K562 (cell line): ENCODE measurements at regions not wholly inside any gene's neighbourhood (a gene's known extent, or its start where the extent isn't known, plus 50 kb on each side); places are given as distances from the start of the nearest gene placed in this dataset.
"Not testable (repeated sequence)": the region's sequence is repeated elsewhere in the genome, so short reads cannot be mapped to it uniquely, and the experiment has no call there.

Experiments used
- ATAC-seq: fragments of 200-7000 bp; cut with Tn5 transposase; 3 replicates; pipeline ENCODE4 v1.9.1; 2020; ENCODE audit warnings: moderate library complexity
- BruUV-seq: library from RNA; stranded (reverse); fragments of 400-500 nt; replicated peaks from 2 replicates; lab custom pipeline; 2021; lab: Mats Ljungman, UMichigan
- CTCF ChIA-PET: fragments of 300-600 bp; formaldehyde crosslinking; extraction: SDS; loops from one replicate; lab custom pipeline; 2021; ENCODE audit warnings: low intra/inter-chr PET ratio; lab: Yijun Ruan, JAX
- POLR2A ChIA-PET: fragments of 300-600, 350-650 bp; sonication (Branson Sonifier 250); formaldehyde crosslinking; extraction: SDS; loops from one replicate; lab custom pipeline; 2021; ENCODE audit warnings: antibody characterized with exemption, inconsistent platforms; lab: Yijun Ruan, JAX
- DNase-seq, 4 experiments: peaks; one replicate each; pipeline versions ENCODE4 v3.0.0 to v3.0.0-alpha.2; 2011 to 2018; ENCODE audit warnings: low spot score in 3 of 4, mixed read lengths in 3 of 4; ENCODE audit errors: extremely low read depth in 1 of 4
- FAIRE-seq: peaks from 2 replicates; lab custom pipeline; 2011; peaks lifted over from hg19 to GRCh38; lab: Jason Lieb, UNC
- H2AFZ ChIP-seq: 2 replicates; pipeline ENCODE4 v1.6.0; 2011; ENCODE audit warnings: low read depth, low read length, control low read depth, inconsistent platforms
- H3K27ac ChIP-seq: fragments of 200-600 bp; 3 replicates; pipeline ENCODE4 v1.8.0; 2011; ENCODE audit warnings: low read depth, mild to moderate bottlenecking, control low read depth, inconsistent platforms, low read length, moderate library complexity, mixed read lengths; ENCODE audit errors: extremely low read depth
- H3K27me3 ChIP-seq, 2 experiments: fragments of 300-600 bp in 1 of 2; 2 replicates in 1 of 2; 3 replicates in 1 of 2; pipeline versions ENCODE4 v1.6.0 to v1.8.0; 2011; ENCODE audit warnings: inconsistent platforms in 2 of 2, low read length in 2 of 2, mild to moderate bottlenecking in 1 of 2, mixed read lengths in 1 of 2, moderate library complexity in 1 of 2; ENCODE audit not compliant: control insufficient read depth in 2 of 2, insufficient read depth in 2 of 2
- H3K36me3 ChIP-seq: fragments of 300-600 bp; 3 replicates; pipeline ENCODE4 v1.8.0; 2011; ENCODE audit warnings: mild to moderate bottlenecking, low read length, inconsistent platforms; ENCODE audit not compliant: control insufficient read depth, insufficient read depth
- H3K4me1 ChIP-seq, 2 experiments: fragments of 200-600 bp in 1 of 2; replicated peaks in 1 of 2; 2 replicates in 1 of 2; 3 replicates in 1 of 2; pipeline versions ENCODE4 v1.5.1 to v1.8.0; 2011; ENCODE audit warnings: inconsistent platforms in 2 of 2, low read length in 2 of 2, mild to moderate bottlenecking in 1 of 2, mixed read lengths in 1 of 2, moderate library complexity in 1 of 2; ENCODE audit not compliant: control insufficient read depth in 2 of 2, insufficient read depth in 2 of 2
- H3K4me2 ChIP-seq: 2 replicates; pipeline ENCODE4 v1.6.1; 2011; ENCODE audit warnings: low read length, control low read depth, inconsistent platforms, mixed read lengths; ENCODE audit not compliant: insufficient read depth
- H3K4me3 ChIP-seq: fragments of 200-600 bp; sonication (generic), shearing (Covaris generic); 2 replicates; pipeline ENCODE4 v1.5.1; 2016; ENCODE audit warnings: control low read depth, inconsistent platforms
- H3K79me2 ChIP-seq: fragments of 200-600 bp; 3 replicates; pipeline ENCODE4 v1.8.0; 2011; ENCODE audit warnings: low read length, inconsistent platforms; ENCODE audit not compliant: control insufficient read depth, insufficient read depth
- H3K9ac ChIP-seq, 2 experiments: 2 replicates each; pipeline versions ENCODE4 v1.6.0 to v1.6.1; 2011; ENCODE audit warnings: low read depth in 2 of 2, low read length in 2 of 2, control low read depth in 1 of 2, inconsistent platforms in 1 of 2, mild to moderate bottlenecking in 1 of 2, mixed read lengths in 1 of 2; ENCODE audit not compliant: insufficient read depth in 1 of 2
- H3K9me1 ChIP-seq: one replicate; pipeline ENCODE4 v1.6.0; 2011; ENCODE audit warnings: inconsistent platforms, mild to moderate bottlenecking, low read length, moderate library complexity; ENCODE audit not compliant: control insufficient read depth, insufficient read depth
- H3K9me3 ChIP-seq: replicated peaks from 2 replicates; pipeline ENCODE4 v1.5.1; 2011; ENCODE audit warnings: low read depth, low read length, inconsistent platforms; ENCODE audit not compliant: control insufficient read depth, insufficient read depth
- H4K20me1 ChIP-seq: replicated peaks from 2 replicates; pipeline ENCODE4 v1.6.1; 2011; ENCODE audit warnings: low read length, inconsistent platforms, mixed read lengths; ENCODE audit not compliant: control insufficient read depth, insufficient read depth
- CREBBP ChIP-seq: IDR thresholded peaks from one replicate; pipeline ENCODE4 v1.6.1; 2012; ENCODE audit warnings: low read depth, mild to moderate bottlenecking, control low read depth, inconsistent platforms, low read length
- HMBOX1 ChIP-seq: sonication (generic); IDR thresholded peaks from 2 replicates; pipeline ENCODE4 v1.6.1; 2016
- WGBS: fragments of 100-300 bp; shearing (Covaris generic); methylation state at CpG from one replicate; pipeline ENCODE4 v1.1.6; 2016; ENCODE audit warnings: low coverage, mixed read lengths; ENCODE audit not compliant: insufficient coverage; ENCODE audit errors: missing lambda C conversion rate; 5-methylcytosine and 5-hydroxymethylcytosine counted together
- in situ Hi-C: fragments of 300-500 bp; cut with MboI; formaldehyde crosslinking; loops from 4 replicates; pipeline ENCODE4 v1.15.0; 2018; ENCODE audit warnings: inconsistent platforms, mixed read lengths
- intact Hi-C: fragments of 100-400 bp; cut with micrococcal nuclease; formaldehyde crosslinking; loops from 2 replicates; pipeline ENCODE4 v1.14.2; 2022

DNA sequence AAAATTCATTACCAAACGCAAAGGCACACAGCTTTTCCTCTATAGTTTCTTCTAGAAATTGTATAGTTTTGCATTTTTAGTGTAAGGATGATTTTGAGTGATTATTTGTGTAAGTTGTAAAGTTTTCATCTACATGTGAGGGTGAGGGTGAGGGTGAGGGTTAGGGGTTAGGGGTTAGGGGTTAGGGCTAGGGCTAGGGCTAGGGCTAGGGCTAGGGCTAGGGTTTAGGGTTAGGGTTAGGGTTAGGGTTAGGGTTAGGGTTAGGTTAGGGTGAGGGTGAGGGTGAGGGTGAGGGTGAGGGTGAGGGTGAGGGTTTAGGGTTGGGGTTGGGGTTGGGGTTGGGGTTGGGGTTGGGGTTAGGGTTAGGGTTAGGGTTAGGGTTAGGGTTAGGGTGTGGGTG, 167.6 kb downstream of the METRNL start:
- H3K9me1 ChIP-seq, ATAC-seq, H3K4me2 ChIP-seq, H3K4me1 ChIP-seq, H3K4me3 ChIP-seq, H3K36me3 ChIP-seq, BruUV-seq, intact Hi-C loops, H2AFZ ChIP-seq, H3K27me3 ChIP-seq, H3K9me3 ChIP-seq, POLR2A ChIA-PET, in situ Hi-C loops, H3K9ac ChIP-seq, FAIRE-seq, H4K20me1 ChIP-seq, H3K27ac ChIP-seq, CTCF ChIA-PET, H3K79me2 ChIP-seq: not testable (repeated sequence)
- peak in 1 of 4 experiments; percentile 40 for DNase-seq
- TF ChIP-seq CREBBP (peak; percentile 51), HMBOX1 (0 out of 2 replicates have a peak, but pooled peaks have one; percentile 14)
- WGBS: no CpG with 5 or more reads among the region's 1 CpG
